ENCODE measurements at regions not wholly inside any gene's neighbourhood (a gene's known extent, or its start where the extent isn't known, plus 50 kb on each side); places are given as distances from the start of the nearest gene placed in this dataset.

DNA sequence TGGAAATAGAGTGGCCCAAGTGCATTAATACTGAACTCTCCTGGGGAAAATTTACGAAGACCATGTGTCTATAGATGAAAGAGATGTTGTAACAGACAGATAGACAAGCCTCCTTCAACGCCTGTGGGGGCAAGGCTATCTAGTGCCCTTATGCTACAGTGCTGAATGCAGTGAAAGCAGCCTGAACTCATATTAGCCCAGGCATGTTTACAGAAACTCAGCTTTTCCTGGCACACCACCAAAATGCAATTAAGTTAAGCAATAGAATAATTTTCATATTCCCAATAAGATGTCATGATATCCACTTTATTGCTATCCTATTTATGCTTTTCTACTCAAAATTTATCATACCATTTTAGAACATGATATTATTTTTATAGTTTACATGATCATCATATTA lies 277.0 kb downstream of the DIRAS2 start:
- Mint-ChIP-seq H3K4me3 (ENCODE audit: low read depth) (no peak overlapping the region), H3K27ac (no peak overlapping the region), H3K9me3 (ENCODE audit: low read depth) (peaks cover 4% of the 10 kb centered on the region), H3K27me3 (no peaks in the 10 kb centered on the region), H3K36me3 (ENCODE audit: insufficient read depth) (no peaks in the 10 kb centered on the region), H3K4me1 (ENCODE audit: low read depth) (peaks cover 9% of the 10 kb centered on the region)
- DNase-seq (ENCODE audit: low spot score, unreplicated experiment): no peak
- TF ChIP-seq, protein P1, sequence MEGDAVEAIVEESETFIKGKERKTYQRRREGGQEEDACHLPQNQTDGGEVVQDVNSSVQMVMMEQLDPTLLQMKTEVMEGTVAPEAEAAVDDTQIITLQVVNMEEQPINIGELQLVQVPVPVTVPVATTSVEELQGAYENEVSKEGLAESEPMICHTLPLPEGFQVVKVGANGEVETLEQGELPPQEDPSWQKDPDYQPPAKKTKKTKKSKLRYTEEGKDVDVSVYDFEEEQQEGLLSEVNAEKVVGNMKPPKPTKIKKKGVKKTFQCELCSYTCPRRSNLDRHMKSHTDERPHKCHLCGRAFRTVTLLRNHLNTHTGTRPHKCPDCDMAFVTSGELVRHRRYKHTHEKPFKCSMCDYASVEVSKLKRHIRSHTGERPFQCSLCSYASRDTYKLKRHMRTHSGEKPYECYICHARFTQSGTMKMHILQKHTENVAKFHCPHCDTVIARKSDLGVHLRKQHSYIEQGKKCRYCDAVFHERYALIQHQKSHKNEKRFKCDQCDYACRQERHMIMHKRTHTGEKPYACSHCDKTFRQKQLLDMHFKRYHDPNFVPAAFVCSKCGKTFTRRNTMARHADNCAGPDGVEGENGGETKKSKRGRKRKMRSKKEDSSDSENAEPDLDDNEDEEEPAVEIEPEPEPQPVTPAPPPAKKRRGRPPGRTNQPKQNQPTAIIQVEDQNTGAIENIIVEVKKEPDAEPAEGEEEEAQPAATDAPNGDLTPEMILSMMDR (IDR thresholded peaks at IDR 0.05; ENCODE audit: unreplicated experiment): no peak

DNA sequence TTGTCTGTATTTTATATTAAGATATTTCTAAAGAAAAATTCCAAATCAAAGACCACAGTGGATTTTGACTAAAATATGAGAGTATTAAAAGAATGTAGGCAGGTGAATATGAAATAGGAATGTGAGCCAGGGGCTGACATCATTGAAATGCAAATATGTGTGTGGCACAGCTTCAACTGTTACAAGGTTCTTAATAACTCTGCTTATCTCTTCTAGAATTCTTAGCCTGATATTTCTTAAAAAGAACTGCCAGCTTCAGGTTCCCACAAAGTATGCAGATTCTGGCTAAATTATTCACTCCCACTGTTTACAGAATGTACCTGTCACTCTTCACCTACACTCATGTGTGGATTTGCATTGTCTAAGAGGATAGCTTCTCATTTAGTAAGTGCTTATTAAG lies 274.4 kb downstream of the DIRAS2 start:
- DNase-seq (ENCODE audit: low spot score, unreplicated experiment): no peak
- TF ChIP-seq, protein P1 (IDR thresholded peaks at IDR 0.05; ENCODE audit: unreplicated experiment): no peak
- Mint-ChIP-seq H3K27me3 (no peaks in the 10 kb centered on the region), H3K27ac (no peak overlapping the region), H3K4me3 (ENCODE audit: low read depth) (no peak overlapping the region), H3K4me1 (ENCODE audit: low read depth) (peaks cover 9% of the 10 kb centered on the region), H3K36me3 (ENCODE audit: insufficient read depth) (no peaks in the 10 kb centered on the region), H3K9me3 (ENCODE audit: low read depth) (no peaks in the 10 kb centered on the region)

DNA sequence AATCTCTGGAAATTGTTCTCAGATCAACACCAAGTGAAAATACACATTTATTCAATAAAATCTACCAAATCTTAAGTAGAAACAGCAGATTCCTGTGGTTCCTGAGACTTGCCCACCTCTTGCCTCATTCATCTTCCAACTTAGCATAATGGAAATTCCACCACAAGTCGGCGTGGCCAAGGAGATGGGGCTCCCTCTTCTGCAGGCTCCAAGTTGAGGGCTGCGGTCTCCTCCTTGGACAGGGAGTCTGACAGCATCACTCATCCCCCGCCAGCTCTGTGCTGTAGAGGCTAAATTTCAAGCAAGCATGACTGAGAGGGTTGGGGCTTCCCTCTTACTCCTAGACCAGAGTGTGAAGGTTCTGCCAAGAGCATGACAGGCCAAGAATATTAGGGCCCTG lies 273.7 kb downstream of the DIRAS2 start:
- no peak overlapping the region for H3K27ac Mint-ChIP-seq

DNA sequence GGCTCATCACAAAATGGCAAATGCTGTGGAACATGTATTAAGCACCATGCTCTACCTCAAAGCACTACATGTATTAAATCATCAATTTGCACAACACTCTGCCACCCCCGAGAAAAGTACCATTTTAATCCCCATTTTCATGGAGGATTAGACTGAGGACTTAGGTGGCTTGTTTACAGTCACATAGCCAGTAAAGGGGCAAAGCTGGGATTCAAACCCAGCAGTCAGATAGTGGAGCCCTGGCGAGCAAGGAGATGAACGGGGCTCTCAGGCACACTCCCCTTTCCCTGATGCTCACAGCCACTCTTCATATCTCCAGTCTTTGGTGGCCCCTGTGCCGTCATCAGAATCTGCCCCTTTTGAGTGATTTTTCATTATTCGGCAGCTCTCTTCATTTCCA lies 262.9 kb downstream of the DIRAS2 start:
- Mint-ChIP-seq H3K27ac (no peak overlapping the region), H3K4me1 (ENCODE audit: low read depth) (no peaks in the 10 kb centered on the region), H3K36me3 (ENCODE audit: insufficient read depth) (no peaks in the 10 kb centered on the region), H3K27me3 (peaks cover 12% of the 10 kb centered on the region), H3K4me3 (ENCODE audit: low read depth) (no peak overlapping the region), H3K9me3 (ENCODE audit: low read depth) (no peaks in the 10 kb centered on the region)
- DNase-seq (ENCODE audit: low spot score, unreplicated experiment): no peak
- TF ChIP-seq, protein P1 (IDR thresholded peaks at IDR 0.05; ENCODE audit: unreplicated experiment): no peak

More for the DNA sequence above, 273.7 kb downstream of the DIRAS2 start:
- no peaks in the 10 kb centered on the region for H3K27me3 Mint-ChIP-seq
- peaks cover 9% of the 10 kb centered on the region for H3K4me1 Mint-ChIP-seq (ENCODE audit: low read depth)
- no peak overlapping the region for H3K4me3 Mint-ChIP-seq (ENCODE audit: low read depth)
- no peaks in the 10 kb centered on the region for H3K36me3 Mint-ChIP-seq (ENCODE audit: insufficient read depth)
- DNase-seq (ENCODE audit: low spot score, unreplicated experiment): no peak
- H3K9me3 Mint-ChIP-seq (ENCODE audit: low read depth): no peaks in the 10 kb centered on the region
- TF ChIP-seq, protein P1 (IDR thresholded peaks at IDR 0.05; ENCODE audit: unreplicated experiment): no peak

DNA sequence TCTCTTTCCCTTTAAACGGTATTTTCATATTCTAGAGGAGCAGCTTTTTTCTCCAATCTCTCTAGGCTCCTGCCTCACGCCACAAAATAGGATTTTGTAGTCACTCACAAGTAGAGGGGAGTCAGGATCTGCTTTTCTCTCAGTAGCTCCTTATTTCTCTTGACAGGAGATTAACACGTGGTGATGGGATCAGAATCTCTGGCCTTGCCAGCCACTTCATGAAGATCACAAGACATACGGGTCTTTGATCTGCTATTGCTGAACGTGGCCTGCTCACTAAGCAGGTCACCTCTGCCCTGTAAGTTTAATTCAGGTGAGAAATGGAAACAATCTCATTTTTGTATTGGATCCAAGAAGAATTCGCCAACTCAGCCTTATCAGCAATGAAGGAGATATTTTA lies 257.5 kb downstream of the DIRAS2 start:
- Mint-ChIP-seq H3K27me3 (peaks cover 13% of the 10 kb centered on the region), H3K36me3 (ENCODE audit: insufficient read depth) (no peaks in the 10 kb centered on the region), H3K9me3 (ENCODE audit: low read depth) (no peaks in the 10 kb centered on the region), H3K27ac (no peak overlapping the region), H3K4me3 (ENCODE audit: low read depth) (no peak overlapping the region), H3K4me1 (ENCODE audit: low read depth) (no peaks in the 10 kb centered on the region)
- TF ChIP-seq, protein P1 (IDR thresholded peaks at IDR 0.05; ENCODE audit: unreplicated experiment): no peak
- DNase-seq (ENCODE audit: low spot score, unreplicated experiment): no peak
